NOMO-1 treated with dmso at 0.1 percent for 144 hours (cell line): ENCODE measurements at regions not wholly inside any gene's neighbourhood (a gene's known extent, or its start where the extent isn't known, plus 50 kb on each side); places are given as distances from the start of the nearest gene placed in this dataset.
A peak's percentile ranks its signal among the peaks of the same experiment; 100 is the strongest.
"Not testable (repeated sequence)": the region's sequence is repeated elsewhere in the genome, so short reads cannot be mapped to it uniquely, and the experiment has no call there.

ENCODE experiments used
- DNase-seq: peaks from one replicate; lab custom pipeline; 2025; ENCODE audit not compliant: unreplicated experiment; lab: John Stamatoyannopoulos, UW

- DNase-seq, result no peak
These were observed 332.7 kb upstream of the CELF2 start for GRCh38 chr10:10684972-10685371.

GRCh38 chr10:10685566-10685965 lies 332.1 kb upstream of the CELF2 start:
- DNase-seq, result no peak

- DNase-seq, result no peak
These were observed 329.9 kb upstream of the CELF2 start for GRCh38 chr10:10687751-10688150.

- peak; percentile 78 for DNase-seq
These were observed 318.2 kb upstream of the CELF2 start for GRCh38 chr10:10699427-10699826.

- no peak for DNase-seq
These were observed 316.5 kb upstream of the CELF2 start for GRCh38 chr10:10701084-10701611.

GRCh38 chr10:10702211-10702610 lies 315.5 kb upstream of the CELF2 start:
- no peak for DNase-seq

GRCh38 chr10:10703382-10703781 lies 314.3 kb upstream of the CELF2 start:
- DNase-seq, result no peak

- no peak for DNase-seq
These were observed 305.4 kb upstream of the CELF2 start for GRCh38 chr10:10712155-10712704.

GRCh38 chr10:10714327-10714726 lies 303.3 kb upstream of the CELF2 start:
- no peak for DNase-seq

- DNase-seq, result no peak
These were observed 300.7 kb upstream of the CELF2 start for GRCh38 chr10:10716972-10717371.

GRCh38 chr10:10722422-10722821 lies 295.2 kb upstream of the CELF2 start:
- DNase-seq, result no peak

- no peak for DNase-seq
These were observed 292.5 kb upstream of the CELF2 start for GRCh38 chr10:10725196-10725595.

- no peak for DNase-seq
These were observed 291.6 kb upstream of the CELF2 start for GRCh38 chr10:10726101-10726500.

- DNase-seq, result not testable (repeated sequence)
These were observed 290.3 kb upstream of the CELF2 start for GRCh38 chr10:10727411-10727810.

GRCh38 chr10:10727812-10728211 lies 289.9 kb upstream of the CELF2 start:
- DNase-seq, result no peak

- no peak for DNase-seq
These were observed 287.1 kb upstream of the CELF2 start for GRCh38 chr10:10730471-10731043.

- no peak for DNase-seq
These were observed 286.3 kb upstream of the CELF2 start for GRCh38 chr10:10731366-10731765.

- DNase-seq, result no peak
These were observed 283.2 kb upstream of the CELF2 start for GRCh38 chr10:10734356-10735064.

GRCh38 chr10:10745291-10745690 lies 272.4 kb upstream of the CELF2 start:
- DNase-seq, result no peak

GRCh38 chr10:10755490-10755889 lies 262.2 kb upstream of the CELF2 start:
- DNase-seq, result no peak

- no peak for DNase-seq
These were observed 259.4 kb upstream of the CELF2 start for GRCh38 chr10:10758306-10758705.

GRCh38 chr10:10759806-10760205 lies 257.9 kb upstream of the CELF2 start:
- not testable (repeated sequence) for DNase-seq
